ENCODE measurements at regions not wholly inside any gene's neighbourhood (a gene's known extent, or its start where the extent isn't known, plus 50 kb on each side); places are given as distances from the start of the nearest gene placed in this dataset.
A peak's percentile ranks its signal among the peaks of the same experiment; 100 is the strongest.
"Not testable (repeated sequence)": the region's sequence is repeated elsewhere in the genome, so short reads cannot be mapped to it uniquely, and the experiment has no call there.

- Histone ChIP-seq H3K27me3 (ENCODE audit: control insufficient read depth, insufficient read depth, low read length) (no peaks in the 10 kb centered on the region), H3K9me3 (replicated peaks; ENCODE audit: control insufficient read depth, low read depth, low read length) (no peaks in the 10 kb centered on the region), H3K4me1 (ENCODE audit: control insufficient read depth, insufficient read depth, low read length) (no peaks in the 10 kb centered on the region), H3K4me3 (ENCODE audit: low read length) (no peak overlapping the region), H3K36me3 (ENCODE audit: control insufficient read depth, insufficient read depth, low read length) (no peaks in the 10 kb centered on the region), H3K27ac (ENCODE audit: low read length) (no peak overlapping the region)
- DNase-seq, result no peak
- WGBS (ENCODE audit: insufficient coverage), result no CpG with 5 or more reads among the region's 2 CpGs
Observed at GRCh38 chr18:30613467-30613801, 429.1 kb downstream of the DSC3 start.

GRCh38 chr18:30601541-30601940 lies 441.0 kb downstream of the DSC3 start:
- Histone ChIP-seq H3K4me3 (ENCODE audit: low read length) (no peak overlapping the region), H3K9me3 (replicated peaks; ENCODE audit: control insufficient read depth, low read depth, low read length) (no peaks in the 10 kb centered on the region), H3K27ac (ENCODE audit: low read length) (no peak overlapping the region), H3K4me1 (ENCODE audit: control insufficient read depth, insufficient read depth, low read length) (no peaks in the 10 kb centered on the region), H3K27me3 (ENCODE audit: control insufficient read depth, insufficient read depth, low read length) (no peaks in the 10 kb centered on the region), H3K36me3 (ENCODE audit: control insufficient read depth, insufficient read depth, low read length) (no peaks in the 10 kb centered on the region)
- no peak for DNase-seq
- no CpG with 5 or more reads among the region's 1 CpG for WGBS (ENCODE audit: insufficient coverage)

- no peaks in the 10 kb centered on the region for H3K27me3 ChIP-seq (ENCODE audit: control insufficient read depth, insufficient read depth, low read length)
- no peak for DNase-seq
- no peaks in the 10 kb centered on the region for H3K4me1 ChIP-seq (ENCODE audit: control insufficient read depth, insufficient read depth, low read length)
- no peak overlapping the region for H3K27ac ChIP-seq (ENCODE audit: low read length)
- no peaks in the 10 kb centered on the region for H3K9me3 ChIP-seq (replicated peaks; ENCODE audit: control insufficient read depth, low read depth, low read length)
- no peak overlapping the region for H3K4me3 ChIP-seq (ENCODE audit: low read length)
- no peaks in the 10 kb centered on the region for H3K36me3 ChIP-seq (ENCODE audit: control insufficient read depth, insufficient read depth, low read length)
Observed at GRCh38 chr18:30597202-30597601, 445.3 kb downstream of the DSC3 start.

GRCh38 chr18:30596635-30597034 lies 445.9 kb downstream of the DSC3 start:
- Histone ChIP-seq H3K36me3 (ENCODE audit: control insufficient read depth, insufficient read depth, low read length) (no peaks in the 10 kb centered on the region), H3K4me1 (ENCODE audit: control insufficient read depth, insufficient read depth, low read length) (no peaks in the 10 kb centered on the region), H3K4me3 (ENCODE audit: low read length) (no peak overlapping the region), H3K9me3 (replicated peaks; ENCODE audit: control insufficient read depth, low read depth, low read length) (no peaks in the 10 kb centered on the region), H3K27me3 (ENCODE audit: control insufficient read depth, insufficient read depth, low read length) (no peaks in the 10 kb centered on the region), H3K27ac (ENCODE audit: low read length) (no peak overlapping the region)
- no peak for DNase-seq

- no peaks in the 10 kb centered on the region for H3K27me3 ChIP-seq (ENCODE audit: control insufficient read depth, insufficient read depth, low read length)
- no peaks in the 10 kb centered on the region for H3K9me3 ChIP-seq (replicated peaks; ENCODE audit: control insufficient read depth, low read depth, low read length)
- no peak overlapping the region for H3K27ac ChIP-seq (ENCODE audit: low read length)
- H3K4me3 ChIP-seq (ENCODE audit: low read length), result no peak overlapping the region
- DNase-seq, result no peak
- H3K4me1 ChIP-seq (ENCODE audit: control insufficient read depth, insufficient read depth, low read length), result no peaks in the 10 kb centered on the region
- no CpG with 5 or more reads among the region's 1 CpG for WGBS (ENCODE audit: insufficient coverage)
- H3K36me3 ChIP-seq (ENCODE audit: control insufficient read depth, insufficient read depth, low read length), result no peaks in the 10 kb centered on the region
Observed at GRCh38 chr18:30595942-30596341, 446.6 kb downstream of the DSC3 start.

- 88% methylated on average over 9 of the region's 18 CpGs for WGBS (ENCODE audit: insufficient coverage)
- H3K27ac ChIP-seq (ENCODE audit: low read length); DNase-seq; H3K4me1 ChIP-seq (ENCODE audit: control insufficient read depth, insufficient read depth, low read length); H3K9me3 ChIP-seq (replicated peaks; ENCODE audit: control insufficient read depth, low read depth, low read length); H3K27me3 ChIP-seq (ENCODE audit: control insufficient read depth, insufficient read depth, low read length); H3K4me3 ChIP-seq (ENCODE audit: low read length); H3K36me3 ChIP-seq (ENCODE audit: control insufficient read depth, insufficient read depth, low read length): not testable (repeated sequence)
Observed at GRCh38 chr18:30594911-30595310, 447.6 kb downstream of the DSC3 start.

GRCh38 chr18:30591462-30591861 lies 451.1 kb downstream of the DSC3 start:
- H3K36me3 ChIP-seq (ENCODE audit: control insufficient read depth, insufficient read depth, low read length), result no peaks in the 10 kb centered on the region
- no peak overlapping the region for H3K4me3 ChIP-seq (ENCODE audit: low read length)
- H3K9me3 ChIP-seq (replicated peaks; ENCODE audit: control insufficient read depth, low read depth, low read length), result no peaks in the 10 kb centered on the region
- no peak overlapping the region for H3K27ac ChIP-seq (ENCODE audit: low read length)
- DNase-seq, result no peak
- no peaks in the 10 kb centered on the region for H3K27me3 ChIP-seq (ENCODE audit: control insufficient read depth, insufficient read depth, low read length)
- H3K4me1 ChIP-seq (ENCODE audit: control insufficient read depth, insufficient read depth, low read length), result no peaks in the 10 kb centered on the region

- Histone ChIP-seq H3K27me3 (ENCODE audit: control insufficient read depth, insufficient read depth, low read length) (no peaks in the 10 kb centered on the region), H3K36me3 (ENCODE audit: control insufficient read depth, insufficient read depth, low read length) (no peaks in the 10 kb centered on the region), H3K4me1 (ENCODE audit: control insufficient read depth, insufficient read depth, low read length) (no peaks in the 10 kb centered on the region), H3K27ac (ENCODE audit: low read length) (no peak overlapping the region), H3K4me3 (ENCODE audit: low read length) (no peak overlapping the region), H3K9me3 (replicated peaks; ENCODE audit: control insufficient read depth, low read depth, low read length) (no peaks in the 10 kb centered on the region)
- peak; percentile 14 for DNase-seq
Observed at GRCh38 chr18:30588673-30589164, 453.8 kb downstream of the DSC3 start.

- Histone ChIP-seq H3K4me1 (ENCODE audit: control insufficient read depth, insufficient read depth, low read length) (no peaks in the 10 kb centered on the region), H3K27me3 (ENCODE audit: control insufficient read depth, insufficient read depth, low read length) (no peaks in the 10 kb centered on the region), H3K4me3 (ENCODE audit: low read length) (no peak overlapping the region), H3K9me3 (replicated peaks; ENCODE audit: control insufficient read depth, low read depth, low read length) (no peaks in the 10 kb centered on the region), H3K36me3 (ENCODE audit: control insufficient read depth, insufficient read depth, low read length) (no peaks in the 10 kb centered on the region), H3K27ac (ENCODE audit: low read length) (no peak overlapping the region)
- no peak for DNase-seq
- no CpG with 5 or more reads among the region's 1 CpG for WGBS (ENCODE audit: insufficient coverage)
Observed at GRCh38 chr18:30583768-30584167, 458.8 kb downstream of the DSC3 start.

- 92% methylated on average over 1 of the region's 3 CpGs for WGBS (ENCODE audit: insufficient coverage)
- DNase-seq, result no peak
- Histone ChIP-seq H3K9me3 (replicated peaks; ENCODE audit: control insufficient read depth, low read depth, low read length) (no peaks in the 10 kb centered on the region), H3K27ac (ENCODE audit: low read length) (no peak overlapping the region), H3K36me3 (ENCODE audit: control insufficient read depth, insufficient read depth, low read length) (no peaks in the 10 kb centered on the region), H3K4me3 (ENCODE audit: low read length) (no peak overlapping the region), H3K27me3 (ENCODE audit: control insufficient read depth, insufficient read depth, low read length) (no peaks in the 10 kb centered on the region), H3K4me1 (ENCODE audit: control insufficient read depth, insufficient read depth, low read length) (no peaks in the 10 kb centered on the region)
Observed at GRCh38 chr18:30582078-30582477, 460.5 kb downstream of the DSC3 start.

GRCh38 chr18:30578707-30579106 lies 463.8 kb downstream of the DSC3 start:
- DNase-seq, result no peak
- no peaks in the 10 kb centered on the region for H3K36me3 ChIP-seq (ENCODE audit: control insufficient read depth, insufficient read depth, low read length)
- no peak overlapping the region for H3K4me3 ChIP-seq (ENCODE audit: low read length)
- no peak overlapping the region for H3K27ac ChIP-seq (ENCODE audit: low read length)
- no peaks in the 10 kb centered on the region for H3K9me3 ChIP-seq (replicated peaks; ENCODE audit: control insufficient read depth, low read depth, low read length)
- 50% methylated on average over 2 of the region's 2 CpGs for WGBS (ENCODE audit: insufficient coverage)
- H3K4me1 ChIP-seq (ENCODE audit: control insufficient read depth, insufficient read depth, low read length), result no peaks in the 10 kb centered on the region
- no peaks in the 10 kb centered on the region for H3K27me3 ChIP-seq (ENCODE audit: control insufficient read depth, insufficient read depth, low read length)

Measured in muscle of leg (tissue), 3 donors.